Activated T-helper 2 cell treated with anti-CD3 and anti-CD28 coated beads, Interferon-gamma antibody, Interleukin-2, Interleukin-4, amounts not matched to agents 10 μg/mL and 5 μg/mL and 100 μg/mL, durations not matched to agents 14 hours and 24 hours and 36 hours (primary cell): ENCODE measurements at regions not wholly inside any gene's neighbourhood (a gene's known extent, or its start where the extent isn't known, plus 50 kb on each side); places are given as distances from the start of the nearest gene placed in this dataset.
"Not testable (repeated sequence)": the region's sequence is repeated elsewhere in the genome, so short reads cannot be mapped to it uniquely, and the experiment has no call there.

Experiments
- DNase-seq: peaks from one replicate; pipeline ENCODE4 v3.0.0; 2021; ENCODE audit warnings: low spot score
- H3K27ac Mint-ChIP-seq: one replicate; pipeline ENCODE4 v1.8.0; 2021; ENCODE audit warnings: mixed read lengths
- H3K27me3 Mint-ChIP-seq: one replicate; pipeline ENCODE4 v1.8.0; 2021; ENCODE audit warnings: low read depth, mixed read lengths
- H3K36me3 Mint-ChIP-seq: one replicate; pipeline ENCODE4 v1.8.0; 2021; ENCODE audit warnings: low read depth, mixed read lengths
- H3K4me1 Mint-ChIP-seq: one replicate; pipeline ENCODE4 v1.8.0; 2021; ENCODE audit warnings: low read depth, mixed read lengths
- H3K4me3 Mint-ChIP-seq: one replicate; pipeline ENCODE4 v1.8.0; 2021; ENCODE audit warnings: low read depth, mild to moderate bottlenecking, moderate library complexity, mixed read lengths
- H3K9me3 Mint-ChIP-seq: one replicate; pipeline ENCODE4 v1.8.0; 2021; ENCODE audit warnings: mixed read lengths
- intact Hi-C: fragments of 100-400 bp; cut with micrococcal nuclease; formaldehyde crosslinking; loops from one replicate; pipeline ENCODE4 v1.15.1; 2023

DNA sequence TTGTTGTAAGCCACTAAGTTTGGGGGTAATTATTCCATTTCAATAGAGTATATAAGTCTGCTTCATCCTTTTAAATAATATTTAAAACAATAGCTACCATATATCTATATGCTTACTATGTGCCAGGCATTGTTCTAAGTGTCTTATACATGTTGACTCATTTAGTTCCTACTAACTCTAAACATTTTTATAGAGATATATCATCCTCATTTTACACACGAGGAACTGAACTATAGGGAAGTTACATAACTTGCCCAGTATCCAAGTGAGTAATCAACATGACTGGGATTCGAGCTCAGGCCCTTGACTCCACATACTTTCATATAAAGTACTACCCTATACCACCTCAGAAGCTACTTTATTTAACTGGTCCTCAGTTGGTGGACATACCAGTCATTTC lies 175.3 kb upstream of the RAI2 start:
- no peaks in the 10 kb centered on the region for H3K27me3 Mint-ChIP-seq
- H3K4me1 Mint-ChIP-seq, result peaks cover 2% of the 10 kb centered on the region
- H3K27ac Mint-ChIP-seq, result no peak overlapping the region
- intact Hi-C loops, result no loop called here
- no peak overlapping the region for H3K4me3 Mint-ChIP-seq
- no peaks in the 10 kb centered on the region for H3K36me3 Mint-ChIP-seq
- no peak for DNase-seq
- no peaks in the 10 kb centered on the region for H3K9me3 Mint-ChIP-seq

DNA sequence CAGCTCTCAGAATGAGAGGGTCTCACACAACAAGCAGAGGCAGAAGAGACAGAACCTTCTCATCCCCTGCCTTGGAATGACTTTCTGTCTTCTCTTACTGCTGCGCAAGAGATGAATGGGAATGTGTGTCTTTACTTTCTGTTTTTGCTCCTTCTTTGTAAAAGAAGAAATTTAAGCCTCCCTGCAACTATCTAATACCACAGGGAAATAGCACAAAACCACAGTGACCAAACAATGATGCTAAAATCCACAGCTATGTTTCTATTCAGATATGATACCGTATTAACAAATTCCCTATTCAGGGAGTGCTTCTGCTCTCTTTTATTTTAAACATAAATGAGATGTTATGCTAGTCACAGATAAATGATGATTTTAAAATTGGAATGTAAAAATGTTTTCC lies 173.8 kb upstream of the RAI2 start:
- Mint-ChIP-seq H3K27ac (no peak overlapping the region), H3K27me3 (no peaks in the 10 kb centered on the region), H3K4me1 (peaks cover 2% of the 10 kb centered on the region), H3K36me3 (no peaks in the 10 kb centered on the region), H3K4me3 (no peak overlapping the region), H3K9me3 (no peaks in the 10 kb centered on the region)
- intact Hi-C loops, result no loop called here
- no peak for DNase-seq

DNA sequence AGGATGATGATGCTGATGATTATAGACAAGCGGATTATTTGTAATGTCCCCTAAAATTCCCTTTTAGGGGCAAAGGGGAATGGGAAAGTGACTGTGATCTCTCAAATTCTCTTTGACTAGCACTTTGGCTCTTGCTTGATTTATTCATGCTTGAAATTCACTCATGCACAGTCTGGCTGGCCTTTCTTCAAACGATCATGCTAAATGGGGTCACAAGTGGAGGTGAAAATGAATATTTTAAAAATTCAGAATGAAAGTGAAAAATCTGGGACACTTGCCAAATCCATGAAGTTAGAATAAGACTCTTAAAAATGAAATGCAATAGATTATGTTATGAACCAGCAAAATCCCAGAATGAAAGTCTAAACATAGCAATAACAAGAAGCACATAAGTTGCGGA lies 173.4 kb upstream of the RAI2 start:
- H3K27me3 Mint-ChIP-seq, result no peaks in the 10 kb centered on the region
- H3K4me1 Mint-ChIP-seq, result peaks cover 2% of the 10 kb centered on the region

DNA sequence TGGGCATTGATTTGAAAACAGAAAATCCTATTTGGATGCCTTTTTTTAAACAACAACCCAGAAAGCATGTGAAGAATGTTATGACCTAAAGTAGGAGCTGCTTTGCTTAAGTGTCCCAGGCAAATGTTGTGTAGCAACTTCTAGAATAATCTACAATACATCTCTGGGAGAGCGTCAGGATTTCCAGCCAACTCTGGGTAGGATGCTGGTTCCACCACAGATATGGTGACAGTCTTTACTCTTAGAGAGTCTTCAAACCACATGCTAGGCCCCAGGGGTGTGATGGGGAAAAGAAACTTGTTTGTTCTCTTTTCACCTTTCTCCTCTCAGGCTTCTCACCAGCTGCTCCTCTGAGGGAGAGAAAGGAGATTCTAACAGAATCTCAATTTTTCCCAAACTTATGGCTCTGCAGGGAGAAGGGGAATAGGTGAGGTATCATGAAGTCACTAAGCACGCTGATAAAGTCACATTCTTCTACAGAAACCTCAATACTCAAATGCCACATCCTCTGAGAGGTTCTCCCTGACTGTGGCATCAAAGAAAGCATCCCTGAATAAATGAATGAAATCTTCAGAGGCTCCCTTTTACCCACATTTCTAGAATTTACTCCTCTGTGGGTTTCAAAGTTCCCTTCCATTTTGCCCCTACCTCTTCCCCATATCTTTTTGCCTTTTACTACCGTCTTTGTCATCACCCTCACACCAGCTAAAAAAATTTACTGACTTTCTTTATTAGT lies 171.6 kb upstream of the RAI2 start:
- intact Hi-C loops, result no loop called here
- H3K4me3 Mint-ChIP-seq, result no peak overlapping the region
- H3K9me3 Mint-ChIP-seq, result no peaks in the 10 kb centered on the region
- H3K36me3 Mint-ChIP-seq, result no peaks in the 10 kb centered on the region
- H3K4me1 Mint-ChIP-seq, result peaks cover 2% of the 10 kb centered on the region
- DNase-seq, result no peak
- H3K27me3 Mint-ChIP-seq, result no peaks in the 10 kb centered on the region
- H3K27ac Mint-ChIP-seq, result no peak overlapping the region

More for the DNA sequence above, 173.4 kb upstream of the RAI2 start:
- no peak overlapping the region for H3K4me3 Mint-ChIP-seq
- H3K27ac Mint-ChIP-seq, result no peak overlapping the region
- no peaks in the 10 kb centered on the region for H3K36me3 Mint-ChIP-seq
- no peaks in the 10 kb centered on the region for H3K9me3 Mint-ChIP-seq
- intact Hi-C loops, result no loop called here
- DNase-seq, result no peak

GRCh38 chrX:18031726-18032375 lies 170.8 kb upstream of the RAI2 start:
- intact Hi-C loops, result no loop called here
- H3K36me3 Mint-ChIP-seq, result no peaks in the 10 kb centered on the region
- H3K9me3 Mint-ChIP-seq, result no peaks in the 10 kb centered on the region
- no peaks in the 10 kb centered on the region for H3K27me3 Mint-ChIP-seq
- no peak overlapping the region for H3K4me3 Mint-ChIP-seq
- peaks cover 2% of the 10 kb centered on the region for H3K4me1 Mint-ChIP-seq
- no peak overlapping the region for H3K27ac Mint-ChIP-seq
- DNase-seq, result no peak

DNA sequence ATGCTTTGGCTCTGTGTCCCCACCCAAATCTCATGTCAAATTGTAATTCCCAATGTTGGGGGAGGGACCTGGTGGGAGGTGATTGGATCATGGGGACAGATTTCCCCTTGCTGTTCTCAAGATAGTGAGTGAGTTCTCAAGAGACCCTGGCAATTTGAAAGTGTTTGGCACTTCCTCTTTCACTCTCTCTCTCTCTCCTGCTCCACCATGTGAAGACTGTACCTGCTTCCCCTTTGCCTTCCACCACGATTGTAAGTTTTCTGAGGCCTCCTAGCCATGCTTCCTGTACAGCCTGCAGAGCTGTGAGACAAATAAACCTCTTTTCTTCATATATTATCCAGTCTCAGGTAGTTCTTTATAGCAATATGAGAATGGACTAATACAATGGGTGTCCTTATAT lies 169.6 kb upstream of the RAI2 start:
- H3K27ac Mint-ChIP-seq, H3K9me3 Mint-ChIP-seq, intact Hi-C loops, H3K4me1 Mint-ChIP-seq, H3K36me3 Mint-ChIP-seq, H3K4me3 Mint-ChIP-seq, DNase-seq, H3K27me3 Mint-ChIP-seq: not testable (repeated sequence)

DNA sequence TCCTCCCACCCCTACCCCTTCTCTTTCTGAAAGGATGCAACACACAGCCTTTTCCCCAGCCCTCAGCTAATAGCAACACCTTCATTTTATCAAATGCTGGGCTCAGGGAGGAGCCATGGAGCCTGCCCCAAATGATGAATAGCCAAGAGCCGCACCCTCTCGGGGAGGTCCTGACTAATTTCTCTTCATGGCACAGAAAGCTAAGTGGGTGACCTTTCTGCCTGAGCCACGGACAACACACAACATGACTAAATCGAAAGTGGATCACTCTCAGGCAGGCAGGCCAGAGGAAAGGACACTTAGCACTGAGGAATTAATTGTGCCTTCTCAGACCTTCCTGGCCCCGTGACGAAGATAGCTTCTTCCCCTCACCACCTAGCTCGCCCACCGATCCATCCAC lies 165.1 kb upstream of the RAI2 start:
- Mint-ChIP-seq H3K27me3 (no peaks in the 10 kb centered on the region), H3K27ac (no peak overlapping the region), H3K4me1 (no peaks in the 10 kb centered on the region), H3K4me3 (no peak overlapping the region), H3K9me3 (no peaks in the 10 kb centered on the region), H3K36me3 (no peaks in the 10 kb centered on the region)
- DNase-seq, result no peak
- intact Hi-C loops, result no loop called here

DNA sequence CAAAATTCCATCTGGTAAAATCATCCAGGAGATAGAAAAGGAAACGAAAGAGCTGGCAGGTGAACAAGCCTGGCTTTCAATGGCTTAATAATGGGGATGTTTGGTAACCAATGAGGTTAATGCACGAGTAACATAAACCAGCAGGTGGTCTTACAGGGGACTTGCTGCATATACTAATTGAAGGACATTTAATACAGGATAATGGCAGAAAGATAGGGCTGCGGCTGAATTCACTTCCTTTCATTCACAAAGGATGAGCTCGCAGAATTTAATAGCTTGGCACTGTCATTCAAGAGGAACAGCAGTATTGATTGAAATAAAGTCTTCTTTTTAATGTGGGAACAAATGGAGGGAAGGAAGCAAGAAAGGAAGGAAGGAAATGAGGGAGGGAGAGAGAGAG lies 156.3 kb upstream of the RAI2 start:
- no peak for DNase-seq
- intact Hi-C loops, result no loop called here
- Mint-ChIP-seq H3K4me1 (no peaks in the 10 kb centered on the region), H3K36me3 (no peaks in the 10 kb centered on the region), H3K9me3 (no peaks in the 10 kb centered on the region), H3K27me3 (no peaks in the 10 kb centered on the region), H3K27ac (no peak overlapping the region), H3K4me3 (no peak overlapping the region)

DNA sequence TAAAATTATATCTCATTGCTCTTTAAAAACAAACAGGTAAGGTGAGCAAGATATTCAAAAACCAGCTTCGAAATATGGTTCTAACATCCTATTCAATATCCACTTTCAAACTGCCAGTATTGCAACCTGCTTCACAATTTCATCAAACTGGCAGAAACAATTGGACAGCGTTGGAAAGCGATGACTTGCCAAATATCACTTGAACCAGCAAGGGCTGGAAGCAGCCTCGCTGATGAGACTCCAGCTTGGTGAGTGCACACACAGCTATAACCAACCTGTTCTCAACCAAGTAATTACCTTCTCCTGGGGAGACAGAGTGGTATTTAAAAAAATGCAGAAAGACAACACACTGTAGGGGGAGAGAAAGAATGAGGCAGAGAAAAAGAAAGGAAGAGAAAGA lies 155.8 kb upstream of the RAI2 start:
- no peaks in the 10 kb centered on the region for H3K36me3 Mint-ChIP-seq
- no peak for DNase-seq
- H3K27me3 Mint-ChIP-seq, result no peaks in the 10 kb centered on the region
- no peaks in the 10 kb centered on the region for H3K9me3 Mint-ChIP-seq
- H3K27ac Mint-ChIP-seq, result no peak overlapping the region
- H3K4me3 Mint-ChIP-seq, result no peak overlapping the region
- H3K4me1 Mint-ChIP-seq, result no peaks in the 10 kb centered on the region
- intact Hi-C loops, result no loop called here

DNA sequence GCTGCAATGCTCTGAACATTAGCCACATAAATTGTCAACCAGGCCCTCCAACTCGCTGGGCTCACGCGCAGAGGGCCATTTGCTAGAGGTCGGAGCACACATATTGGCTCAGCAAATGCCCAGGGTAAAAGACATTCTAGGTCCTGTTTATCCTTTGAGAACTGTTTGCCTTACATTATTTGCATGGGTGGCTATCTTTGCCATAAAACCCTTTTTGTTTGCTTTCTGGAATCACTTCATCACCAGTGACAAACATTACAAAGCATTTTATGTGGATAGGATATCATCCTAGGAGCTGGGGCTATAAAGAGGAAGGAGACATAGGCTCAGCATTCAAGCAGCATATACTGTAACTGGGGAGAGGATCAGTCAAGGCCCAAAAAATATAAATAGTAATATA lies 149.2 kb upstream of the RAI2 start:
- H3K27me3 Mint-ChIP-seq, result no peaks in the 10 kb centered on the region
- no peak overlapping the region for H3K4me3 Mint-ChIP-seq
- H3K9me3 Mint-ChIP-seq, result no peaks in the 10 kb centered on the region
- intact Hi-C loops, result no loop called here
- H3K36me3 Mint-ChIP-seq, result no peaks in the 10 kb centered on the region
- H3K27ac Mint-ChIP-seq, result no peak overlapping the region
- no peaks in the 10 kb centered on the region for H3K4me1 Mint-ChIP-seq
- no peak for DNase-seq

DNA sequence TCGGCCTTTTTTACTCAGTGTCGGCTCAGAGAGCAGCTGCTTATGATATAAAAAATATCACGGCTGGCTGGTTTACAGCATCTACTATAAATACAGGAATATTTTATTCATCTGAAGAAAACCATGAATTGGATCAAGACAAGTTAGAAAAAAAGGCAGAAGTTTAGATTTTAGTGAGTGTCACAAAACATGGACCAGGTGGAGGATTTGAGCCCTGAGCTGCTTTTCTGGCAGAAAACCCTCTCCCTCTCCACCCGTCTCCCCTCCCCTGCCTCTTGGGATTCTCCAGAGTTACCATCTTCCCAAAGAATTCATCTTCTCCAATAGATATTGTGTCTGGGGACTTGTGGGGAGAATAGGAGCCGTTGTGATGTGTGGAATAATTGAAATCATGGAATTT lies 142.8 kb upstream of the RAI2 start:
- DNase-seq, result no peak
- Mint-ChIP-seq H3K4me3 (no peak overlapping the region), H3K9me3 (no peaks in the 10 kb centered on the region), H3K27ac (no peak overlapping the region), H3K4me1 (no peaks in the 10 kb centered on the region), H3K27me3 (no peaks in the 10 kb centered on the region), H3K36me3 (no peaks in the 10 kb centered on the region)
- intact Hi-C loops, result no loop called here

DNA sequence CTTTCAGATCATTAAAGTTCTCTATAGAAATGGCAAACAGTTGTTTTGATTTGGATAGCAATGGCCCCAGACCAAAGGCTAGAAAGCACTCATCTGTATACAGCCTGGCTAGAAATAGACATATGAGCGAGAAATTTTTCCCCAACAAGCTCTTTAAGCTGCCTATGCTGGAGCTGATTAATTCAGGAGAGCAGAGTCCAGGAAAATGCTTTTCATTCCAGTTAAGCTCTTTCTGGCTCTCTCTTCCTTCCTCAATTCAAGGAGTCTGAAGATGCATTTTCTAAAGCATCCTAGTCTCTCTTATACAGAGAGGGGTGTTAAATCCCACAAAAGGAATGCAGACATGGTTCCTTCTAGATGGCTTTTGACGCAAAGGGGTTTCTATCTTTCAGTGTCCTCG lies 141.7 kb upstream of the RAI2 start:
- Mint-ChIP-seq H3K4me3 (no peak overlapping the region), H3K27ac (no peak overlapping the region), H3K36me3 (no peaks in the 10 kb centered on the region), H3K4me1 (no peaks in the 10 kb centered on the region), H3K9me3 (no peaks in the 10 kb centered on the region), H3K27me3 (no peaks in the 10 kb centered on the region)
- DNase-seq, result no peak
- intact Hi-C loops, result no loop called here

GRCh38 chrX:17994429-17994828 lies 133.3 kb upstream of the RAI2 start:
- intact Hi-C loops, result no loop called here
- H3K4me1 Mint-ChIP-seq, result no peaks in the 10 kb centered on the region
- H3K4me3 Mint-ChIP-seq, result no peak overlapping the region
- no peak for DNase-seq
- peaks cover 2% of the 10 kb centered on the region for H3K27me3 Mint-ChIP-seq
- H3K27ac Mint-ChIP-seq, result no peak overlapping the region
- H3K36me3 Mint-ChIP-seq, result no peaks in the 10 kb centered on the region
- H3K9me3 Mint-ChIP-seq, result no peaks in the 10 kb centered on the region
